Skin epidermis (tissue), 12 donors: ENCODE measurements at regions not wholly inside any gene's neighbourhood (a gene's known extent, or its start where the extent isn't known, plus 50 kb on each side); places are given as distances from the start of the nearest gene placed in this dataset.

Source experiments
- H3K27ac ChIP-seq, 21 experiments: fragments of 200-600 bp; sonication (generic) in 11 of 21; one replicate each; pipeline ENCODE4 v1.5.0; 2020; ENCODE audit warnings: mild to moderate bottlenecking in 3 of 21, inconsistent platforms in 2 of 21, moderate library complexity in 2 of 21
- H3K4me3 ChIP-seq, 7 experiments: fragments of 200-600 bp; sonication (generic) in 2 of 7; one replicate each; pipeline ENCODE4 v1.5.0; 2020; ENCODE audit warnings: inconsistent platforms in 2 of 7, mild to moderate bottlenecking in 2 of 7, moderate library complexity in 1 of 7

GRCh38 chr4:24252121-24252520 lies 332.2 kb downstream of the DHX15 start:
- Histone ChIP-seq H3K4me3 (no peak overlapping the region), H3K27ac (no peak overlapping the region)

- H3K27ac ChIP-seq: no peak overlapping the region
These were observed 332.8 kb downstream of the DHX15 start for GRCh38 chr4:24251589-24251988.

GRCh38 chr4:24249972-24250371 lies 334.4 kb downstream of the DHX15 start:
- Histone ChIP-seq H3K27ac (no peak overlapping the region), H3K4me3 (no peak overlapping the region)

More at GRCh38 chr4:24251589-24251988, 332.8 kb downstream of the DHX15 start:
- no peak overlapping the region for H3K4me3 ChIP-seq

- no peak overlapping the region for H3K4me3 ChIP-seq
- no peak overlapping the region for H3K27ac ChIP-seq
These were observed 335.4 kb downstream of the DHX15 start for GRCh38 chr4:24248674-24249630.

- peak overlapping the region in 2 of 21 experiments; percentile 5 to 13 for H3K27ac ChIP-seq
- H3K4me3 ChIP-seq: no peak overlapping the region
These were observed 338.9 kb downstream of the DHX15 start for GRCh38 chr4:24245491-24245820.

GRCh38 chr4:24244663-24245490 lies 339.5 kb downstream of the DHX15 start:
- peak overlapping the region in 2 of 21 experiments; percentile 5 to 13 for H3K27ac ChIP-seq

GRCh38 chr4:24243641-24244040 lies 340.7 kb downstream of the DHX15 start:
- no peak overlapping the region for H3K4me3 ChIP-seq
- no peak overlapping the region for H3K27ac ChIP-seq

More at GRCh38 chr4:24244663-24245490, 339.5 kb downstream of the DHX15 start:
- no peak overlapping the region for H3K4me3 ChIP-seq

GRCh38 chr4:24241511-24241910 lies 342.8 kb downstream of the DHX15 start:
- H3K27ac ChIP-seq: no peak overlapping the region
- no peak overlapping the region for H3K4me3 ChIP-seq

- no peak overlapping the region for H3K27ac ChIP-seq
- H3K4me3 ChIP-seq: no peak overlapping the region
These were observed 343.7 kb downstream of the DHX15 start for GRCh38 chr4:24240655-24241054.

GRCh38 chr4:24237709-24238108 lies 346.6 kb downstream of the DHX15 start:
- Histone ChIP-seq H3K4me3 (no peak overlapping the region), H3K27ac (no peak overlapping the region)

GRCh38 chr4:24236532-24236931 lies 346.7 kb upstream of the PPARGC1A start:
- Histone ChIP-seq H3K27ac (no peak overlapping the region), H3K4me3 (no peak overlapping the region)

GRCh38 chr4:24236120-24236519 lies 346.3 kb upstream of the PPARGC1A start:
- Histone ChIP-seq H3K27ac (no peak overlapping the region), H3K4me3 (no peak overlapping the region)

GRCh38 chr4:24235618-24236017 lies 345.8 kb upstream of the PPARGC1A start:
- H3K27ac ChIP-seq: no peak overlapping the region
- no peak overlapping the region for H3K4me3 ChIP-seq

- H3K4me3 ChIP-seq: no peak overlapping the region
- no peak overlapping the region for H3K27ac ChIP-seq
These were observed 344.5 kb upstream of the PPARGC1A start for GRCh38 chr4:24234288-24234848.

GRCh38 chr4:24230955-24231354 lies 341.1 kb upstream of the PPARGC1A start:
- no peak overlapping the region for H3K4me3 ChIP-seq
- H3K27ac ChIP-seq: no peak overlapping the region

- Histone ChIP-seq H3K4me3 (no peak overlapping the region), H3K27ac (no peak overlapping the region)
These were observed 340.1 kb upstream of the PPARGC1A start for GRCh38 chr4:24229978-24230377.

GRCh38 chr4:24228692-24229091 lies 338.8 kb upstream of the PPARGC1A start:
- no peak overlapping the region for H3K27ac ChIP-seq
- no peak overlapping the region for H3K4me3 ChIP-seq

- peak overlapping the region in 1 of 21 experiments; percentile 49 for H3K27ac ChIP-seq
- no peak overlapping the region for H3K4me3 ChIP-seq
These were observed 336.8 kb upstream of the PPARGC1A start for GRCh38 chr4:24226667-24227066.

GRCh38 chr4:24226023-24226422 lies 336.2 kb upstream of the PPARGC1A start:
- Histone ChIP-seq H3K4me3 (no peak overlapping the region), H3K27ac (peak overlapping the region in 2 of 21 experiments; percentile 3 to 49)

GRCh38 chr4:24224446-24224845 lies 334.6 kb upstream of the PPARGC1A start:
- Histone ChIP-seq H3K4me3 (no peak overlapping the region), H3K27ac (no peak overlapping the region)
